OCI-LY7 (cell line): ENCODE measurements at regions not wholly inside any gene's neighbourhood (a gene's known extent, or its start where the extent isn't known, plus 50 kb on each side); places are given as distances from the start of the nearest gene placed in this dataset.

Source experiments
- BruUV-seq: library from RNA; stranded (reverse); fragments of 400-500 nt; replicated peaks from 2 replicates; lab custom pipeline; 2021; lab: Mats Ljungman, UMichigan
- CTCF ChIA-PET: fragments of 300-600 bp; sonication (Branson Sonifier 250); formaldehyde crosslinking; loops from one replicate; lab custom pipeline; 2022; ENCODE audit warnings: antibody characterized with exemption; ENCODE audit not compliant: unreplicated experiment; lab: Charles Lee
- POLR2A ChIA-PET: fragments of 300-600 bp; sonication (Branson Sonifier 250); formaldehyde crosslinking; loops from one replicate; lab custom pipeline; 2022; ENCODE audit warnings: antibody characterized with exemption; lab: Charles Lee
- DNase-seq: peaks from one replicate; pipeline ENCODE4 v3.0.0-alpha.2; 2015; ENCODE audit warnings: low spot score
- H2AFZ ChIP-seq: fragments of 200-600 bp; sonication (generic), shearing (Covaris generic); 2 replicates; pipeline ENCODE4 v1.6.1; 2014; ENCODE audit warnings: mild to moderate bottlenecking, antibody characterized with exemption, low read length, moderate library complexity
- H3K27ac ChIP-seq: fragments of 200-600 bp; sonication (generic); 2 replicates; pipeline ENCODE4 v1.5.1; 2014; ENCODE audit warnings: mixed run types, low read depth, mild to moderate bottlenecking, moderate library complexity, low read length, inconsistent platforms; ENCODE audit not compliant: poor library complexity, severe bottlenecking
- H3K36me3 ChIP-seq: fragments of 200-600 bp; sonication (generic); 2 replicates; pipeline ENCODE4 v1.6.1; 2014; ENCODE audit warnings: mild to moderate bottlenecking, antibody characterized with exemption, low read length, moderate library complexity, mixed read lengths; ENCODE audit not compliant: insufficient read depth
- H3K4me1 ChIP-seq: fragments of 200-600 bp; sonication (generic); 2 replicates; pipeline ENCODE4 v1.5.1; 2014; ENCODE audit warnings: mild to moderate bottlenecking, low read length; ENCODE audit not compliant: insufficient read depth, poor library complexity, severe bottlenecking
- H3K4me2 ChIP-seq: fragments of 200-600 bp; sonication (generic); 2 replicates; pipeline ENCODE4 v1.6.1; 2014; ENCODE audit warnings: mild to moderate bottlenecking, low read length
- H3K4me3 ChIP-seq: fragments of 200-600 bp; sonication (generic); 2 replicates; pipeline ENCODE4 v1.5.1; 2014; ENCODE audit warnings: mild to moderate bottlenecking, low read depth, low read length; ENCODE audit not compliant: poor library complexity, severe bottlenecking
- H3K79me2 ChIP-seq: fragments of 200-600 bp; sonication (generic); 2 replicates; pipeline ENCODE4 v1.6.1; 2016; ENCODE audit warnings: low read depth, mild to moderate bottlenecking, low read length, moderate library complexity, mixed read lengths; ENCODE audit not compliant: insufficient read depth
- H3K9me2 ChIP-seq: fragments of 200-600 bp; sonication (generic); 2 replicates; pipeline ENCODE4 v1.6.1; 2016; ENCODE audit warnings: mild to moderate bottlenecking, low read length, mixed read lengths; ENCODE audit not compliant: insufficient read depth
- H3K9me3 ChIP-seq: fragments of 200-600 bp; sonication (generic); 2 replicates; pipeline ENCODE4 v1.6.1; 2014; ENCODE audit warnings: mild to moderate bottlenecking, mixed run types, low read length, mixed read lengths
- H4K20me1 ChIP-seq: fragments of 200-600 bp; sonication (generic); 2 replicates; pipeline ENCODE4 v1.6.1; 2014; ENCODE audit warnings: mild to moderate bottlenecking, antibody characterized with exemption, low read length, moderate library complexity, mixed read lengths; ENCODE audit not compliant: insufficient read depth
- CTCF ChIP-seq: fragments of 200-600 bp; sonication (generic); conservative IDR thresholded peaks from 2 replicates; pipeline ENCODE4 v1.5.1; 2014; ENCODE audit warnings: mild to moderate bottlenecking, antibody characterized with exemption, low read length, moderate library complexity, mixed read lengths
- EZH2phosphoT487 ChIP-seq: fragments of 200-600 bp; sonication (generic); IDR thresholded peaks from 2 replicates; pipeline ENCODE4 v1.6.1; 2018; ENCODE audit warnings: low read depth, borderline replicate concordance, mild to moderate bottlenecking, mixed run types, antibody characterized with exemption, low read length, moderate library complexity, mixed read lengths
- intact Hi-C: fragments of 100-400 bp; cut with micrococcal nuclease; formaldehyde crosslinking; loops from one replicate; pipeline ENCODE4 v1.10.0; 2022; ENCODE audit not compliant: unreplicated experiment

GRCh38 chr3:123341-123740 lies 73.2 kb upstream of the CHL1 start:
- Histone ChIP-seq H3K4me3 (no peak overlapping the region), H3K36me3 (no peaks in the 10 kb centered on the region), H3K27ac (no peak overlapping the region), H3K4me1 (no peaks in the 10 kb centered on the region), H3K9me2 (no peaks in the 10 kb centered on the region), H3K79me2 (no peaks in the 10 kb centered on the region), H3K9me3 (no peaks in the 10 kb centered on the region), H4K20me1 (no peaks in the 10 kb centered on the region), H3K4me2 (no peak overlapping the region), H2AFZ (no peak overlapping the region)
- intact Hi-C loops: no loop called here
- BruUV-seq: no TSS peak
- DNase-seq: no peak
- POLR2A ChIA-PET: interaction anchor here (0.6 kb wide), 1 partner anchor 36 kb away, joined by 4 read pairs; no protein-coding TSS in a partner anchor
- no peak for TF ChIP-seq EZH2phosphoT487
- TF ChIP-seq CTCF: no peak
- CTCF ChIA-PET: no interaction called here

DNA sequence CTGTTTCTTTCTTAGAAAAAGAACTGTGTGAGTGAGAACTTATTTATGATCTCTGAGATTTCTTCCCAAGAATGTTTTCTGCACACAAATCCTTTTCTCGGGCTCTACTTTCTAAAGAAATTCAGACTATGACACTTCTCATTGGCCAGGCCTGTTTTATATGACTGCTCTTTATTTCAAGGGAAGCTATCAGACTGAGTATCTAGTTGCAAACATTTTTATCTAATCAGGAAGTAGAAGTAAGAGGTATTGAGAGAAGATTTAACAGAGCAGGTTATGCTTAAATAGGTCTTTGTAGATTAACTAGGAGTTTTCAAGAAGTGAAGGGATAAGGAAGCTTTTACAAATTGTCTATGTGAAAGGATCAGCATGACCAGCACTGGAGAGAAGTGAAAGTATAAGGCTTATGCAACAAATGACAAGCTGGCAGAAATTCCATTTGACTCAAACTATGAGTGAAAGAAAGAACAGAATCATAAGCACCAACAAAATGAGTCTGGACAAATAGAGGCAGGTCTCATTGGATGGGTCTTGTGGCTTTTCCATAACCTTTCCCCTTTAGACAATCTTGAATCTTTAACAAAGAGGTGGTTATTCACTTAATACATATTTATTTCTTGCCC lies 71.9 kb upstream of the CHL1 start:
- H4K20me1 ChIP-seq: no peaks in the 10 kb centered on the region
- intact Hi-C loops: no loop called here
- H3K9me3 ChIP-seq: no peaks in the 10 kb centered on the region
- no peaks in the 10 kb centered on the region for H3K36me3 ChIP-seq
- no TSS peak for BruUV-seq
- no peaks in the 10 kb centered on the region for H3K9me2 ChIP-seq
- ChIA-PET CTCF (no interaction called here), POLR2A (interaction anchor here (0.7 kb wide), 1 partner anchor 126 kb away, joined by 3 read pairs; no protein-coding TSS in a partner anchor)
- no peak overlapping the region for H2AFZ ChIP-seq
- DNase-seq: no peak
- H3K27ac ChIP-seq: no peak overlapping the region
- H3K4me3 ChIP-seq: no peak overlapping the region
- H3K4me2 ChIP-seq: no peak overlapping the region
- TF ChIP-seq EZH2phosphoT487 (no peak), CTCF (no peak)
- no peaks in the 10 kb centered on the region for H3K79me2 ChIP-seq
- no peaks in the 10 kb centered on the region for H3K4me1 ChIP-seq

- ChIA-PET CTCF (no interaction called here), POLR2A (interaction anchor here (0.7 to 1.1 kb wide), 2 partner anchors 20 to 226 kb away, joined by 3 to 5 read pairs; no protein-coding TSS in a partner anchor)
- Histone ChIP-seq H3K27ac (no peak overlapping the region), H3K4me1 (no peaks in the 10 kb centered on the region), H3K4me3 (no peak overlapping the region), H3K9me2 (no peaks in the 10 kb centered on the region), H3K9me3 (no peaks in the 10 kb centered on the region), H4K20me1 (no peaks in the 10 kb centered on the region), H2AFZ (no peak overlapping the region), H3K79me2 (no peaks in the 10 kb centered on the region), H3K4me2 (no peak overlapping the region), H3K36me3 (no peaks in the 10 kb centered on the region)
- DNase-seq: no peak
- TF ChIP-seq EZH2phosphoT487: no peak
- no peak for TF ChIP-seq CTCF
- BruUV-seq: no TSS peak
- intact Hi-C loops: no loop called here
These were observed 67.9 kb upstream of the CHL1 start for GRCh38 chr3:128515-129172.
